IMR-90 (cell line): ENCODE measurements at regions not wholly inside any gene's neighbourhood (a gene's known extent, or its start where the extent isn't known, plus 50 kb on each side); places are given as distances from the start of the nearest gene placed in this dataset.

Source experiments
- ATAC-seq: fragments of 200-7000 bp; cut with Tn5 transposase; 2 replicates; pipeline ENCODE4 v1.9.1; 2020; ENCODE audit warnings: low read depth, mild to moderate bottlenecking, moderate library complexity
- BruUV-seq: library from RNA; stranded (reverse); fragments of 400-500 nt; replicated peaks from 2 replicates; lab custom pipeline; 2021; lab: Mats Ljungman, UMichigan
- CTCF ChIA-PET: fragments of 300-600 bp; formaldehyde crosslinking; extraction: SDS; loops from one replicate; lab custom pipeline; 2021; ENCODE audit warnings: antibody characterized with exemption; lab: Yijun Ruan, JAX
- POLR2A ChIA-PET: fragments of 300-600 bp; sonication (Branson Sonifier 250); formaldehyde crosslinking; loops from one replicate; lab custom pipeline; 2022; ENCODE audit warnings: antibody characterized with exemption; ENCODE audit not compliant: unreplicated experiment; lab: Charles Lee
- DNase-seq: peaks from one replicate; pipeline ENCODE4 v3.0.0; 2013
- H2AFZ ChIP-seq: replicated peaks from 2 replicates; pipeline ENCODE3; 2013; ENCODE audit warnings: low read length, mild to moderate bottlenecking; ENCODE audit not compliant: poor library complexity
- H2AK5ac ChIP-seq: 2 replicates; pipeline ENCODE4 v1.6.1; 2013; ENCODE audit warnings: low read depth, low read length, inconsistent platforms
- H2AK9ac ChIP-seq: replicated peaks from 2 replicates; pipeline ENCODE3; 2013; ENCODE audit warnings: mild to moderate bottlenecking, low read depth, low read length, moderate library complexity; ENCODE audit not compliant: poor library complexity
- H2BK120ac ChIP-seq: 2 replicates; pipeline ENCODE4 v1.6.1; 2013; ENCODE audit warnings: low read depth, low read length, inconsistent platforms
- H2BK15ac ChIP-seq: 3 replicates; pipeline ENCODE4 v1.6.1; 2013; ENCODE audit warnings: low read depth, low read length, inconsistent platforms
- H2BK20ac ChIP-seq: 2 replicates; pipeline ENCODE4 v1.6.1; 2013; ENCODE audit warnings: low read depth, mild to moderate bottlenecking, inconsistent platforms, low read length, moderate library complexity
- H2BK5ac ChIP-seq: 2 replicates; pipeline ENCODE4 v1.6.1; 2013; ENCODE audit warnings: mild to moderate bottlenecking, low read depth, low read length, inconsistent platforms; ENCODE audit not compliant: poor library complexity, severe bottlenecking
- H3K14ac ChIP-seq: replicated peaks from 2 replicates; pipeline ENCODE4 v1.6.1; 2013; ENCODE audit warnings: low read depth, low read length, inconsistent platforms
- H3K18ac ChIP-seq: 2 replicates; pipeline ENCODE4 v1.6.1; 2013; ENCODE audit warnings: low read depth, low read length, control low read depth
- H3K23ac ChIP-seq: 2 replicates; pipeline ENCODE4 v1.6.1; 2013; ENCODE audit warnings: low read depth, low read length, inconsistent platforms
- H3K27ac ChIP-seq: 2 replicates; pipeline ENCODE4 v1.5.1; 2013; ENCODE audit warnings: mild to moderate bottlenecking, control low read depth, low read length; ENCODE audit not compliant: insufficient read depth
- H3K27me3 ChIP-seq: 2 replicates; pipeline ENCODE4 v1.6.1; 2013; ENCODE audit warnings: low read length; ENCODE audit not compliant: control insufficient read depth, insufficient read depth
- H3K36me3 ChIP-seq: 2 replicates; pipeline ENCODE4 v1.6.1; 2013; ENCODE audit warnings: low read length, mixed read lengths; ENCODE audit not compliant: control insufficient read depth, insufficient read depth
- H3K4ac ChIP-seq: 2 replicates; pipeline ENCODE4 v1.6.1; 2013; ENCODE audit warnings: low read depth, low read length, inconsistent platforms
- H3K4me1 ChIP-seq: 2 replicates; pipeline ENCODE4 v1.6.1; 2013; ENCODE audit warnings: low read length, mixed read lengths; ENCODE audit not compliant: control insufficient read depth, insufficient read depth
- H3K4me2 ChIP-seq: 2 replicates; pipeline ENCODE4 v1.6.1; 2013; ENCODE audit warnings: low read depth, mild to moderate bottlenecking, control low read depth, low read length, moderate library complexity
- H3K4me3 ChIP-seq: 2 replicates; pipeline ENCODE4 v1.5.1; 2013; ENCODE audit warnings: low read depth, mild to moderate bottlenecking, control low read depth, low read length, moderate library complexity; ENCODE audit not compliant: insufficient read depth
- H3K56ac ChIP-seq: 2 replicates; pipeline ENCODE4 v1.6.1; 2013; ENCODE audit warnings: low read length, inconsistent platforms; ENCODE audit not compliant: insufficient read depth; ENCODE audit errors: extremely low read depth
- H3K79me1 ChIP-seq, 2 experiments: 2 replicates each; pipeline ENCODE4 v1.6.1; 2013; ENCODE audit warnings: low read length in 2 of 2, inconsistent platforms in 1 of 2, low read depth in 1 of 2
- H3K9ac ChIP-seq: 2 replicates; pipeline ENCODE4 v1.6.1; 2013; ENCODE audit warnings: low read depth, low read length, control low read depth
- H3K9me1 ChIP-seq: 2 replicates; pipeline ENCODE4 v1.6.1; 2013; ENCODE audit warnings: low read length, inconsistent platforms; ENCODE audit not compliant: insufficient read depth
- H3K9me3 ChIP-seq: 2 replicates; pipeline ENCODE4 v1.6.1; 2013; ENCODE audit warnings: low read length; ENCODE audit not compliant: control insufficient read depth, insufficient read depth
- H4K20me1 ChIP-seq: 2 replicates; pipeline ENCODE4 v1.6.1; 2013; ENCODE audit warnings: low read length, inconsistent platforms; ENCODE audit not compliant: insufficient read depth
- H4K5ac ChIP-seq: 2 replicates; pipeline ENCODE4 v1.6.1; 2013; ENCODE audit warnings: mild to moderate bottlenecking, low read depth, low read length, control low read depth
- H4K8ac ChIP-seq, 2 experiments: 2 replicates each; pipeline ENCODE4 v1.6.1; 2013; ENCODE audit warnings: low read depth in 2 of 2, low read length in 2 of 2, control low read depth in 1 of 2, inconsistent platforms in 1 of 2
- H4K91ac ChIP-seq: 2 replicates; pipeline ENCODE4 v1.6.1; 2013; ENCODE audit warnings: low read depth, low read length, inconsistent platforms; ENCODE audit not compliant: insufficient read depth
- BHLHE40 ChIP-seq: fragments of 150-350 bp; IDR thresholded peaks from 2 replicates; pipeline ENCODE4 v1.6.1; 2016; ENCODE audit warnings: mild to moderate bottlenecking, low read depth, low read length
- CEBPB ChIP-seq: IDR thresholded peaks from 2 replicates; pipeline ENCODE4 v1.6.1; 2012; ENCODE audit warnings: low read depth, low read length, improper control_type of control experiment
- CHD1 ChIP-seq: IDR thresholded peaks from 2 replicates; pipeline ENCODE4 v1.6.1; 2012; ENCODE audit warnings: low read depth, low read length, improper control_type of control experiment
- FOS ChIP-seq: fragments of 150-350 bp; IDR thresholded peaks from 2 replicates; pipeline ENCODE4 v1.6.1; 2016; ENCODE audit warnings: low read depth, low read length
- MAFK ChIP-seq: IDR thresholded peaks from 2 replicates; pipeline ENCODE4 v1.6.1; 2012; ENCODE audit warnings: low read depth, low read length, improper control_type of control experiment
- MAZ ChIP-seq: IDR thresholded peaks from 2 replicates; pipeline ENCODE4 v1.6.1; 2012; ENCODE audit warnings: low read depth, mild to moderate bottlenecking, low read length, improper control_type of control experiment, moderate library complexity, borderline replicate concordance
- MXI1 ChIP-seq: IDR thresholded peaks from 2 replicates; pipeline ENCODE4 v1.6.1; 2012; ENCODE audit warnings: low read depth, mild to moderate bottlenecking, low read length, moderate library complexity, borderline replicate concordance
- NFE2L2 ChIP-seq: fragments of 150-350 bp; IDR thresholded peaks from 2 replicates; pipeline ENCODE4 v1.6.1; 2016; ENCODE audit warnings: low read depth, mild to moderate bottlenecking, low read length
- POLR2A ChIP-seq: IDR thresholded peaks from 2 replicates; pipeline ENCODE4 v1.6.1; 2012; ENCODE audit warnings: mild to moderate bottlenecking, low read depth, low read length
- RAD21 ChIP-seq: IDR thresholded peaks from 2 replicates; pipeline ENCODE4 v1.6.1; 2012; ENCODE audit warnings: low read length, improper control_type of control experiment
- RCOR1 ChIP-seq: IDR thresholded peaks from 2 replicates; pipeline ENCODE4 v1.6.1; 2012; ENCODE audit warnings: mild to moderate bottlenecking, low read length, improper control_type of control experiment; ENCODE audit not compliant: insufficient replicate concordance
- RFX5 ChIP-seq: IDR thresholded peaks from 2 replicates; pipeline ENCODE4 v1.8.0; 2012; ENCODE audit warnings: low read depth, mild to moderate bottlenecking, low read length, moderate library complexity
- SMC3 ChIP-seq: fragments of 150-350 bp; IDR thresholded peaks from 2 replicates; pipeline ENCODE4 v1.6.1; 2016; ENCODE audit warnings: low read depth, mild to moderate bottlenecking, antibody characterized with exemption, low read length, moderate library complexity
- dilution Hi-C: fragments of 300-500 bp; cut with HindIII; formaldehyde crosslinking; loops from one replicate; pipeline ENCODE4 v1.14.3; 2018; ENCODE audit warnings: low sequenced_read_pairs; ENCODE audit not compliant: unreplicated experiment
- in situ Hi-C: fragments of 300-500 bp; cut with MboI; formaldehyde crosslinking; loops from 3 replicates; pipeline ENCODE4 v1.14.3; 2019; ENCODE audit warnings: low sequenced_read_pairs, inconsistent platforms, mixed read lengths
- intact Hi-C: fragments of 100-400 bp; cut with micrococcal nuclease; formaldehyde crosslinking; loops from 2 replicates; pipeline ENCODE4 v1.10.0; 2022
- TF ChIP-seq, protein P1 (sequence below): fragments of 150-350 bp; IDR thresholded peaks from 2 replicates; pipeline ENCODE4 v1.6.1; 2017; ENCODE audit warnings: mild to moderate bottlenecking, antibody characterized with exemption, low read length, low read depth
- TF ChIP-seq, protein P2 (sequence below): conservative IDR thresholded peaks from 2 replicates; pipeline ENCODE4 v1.5.1; 2012; ENCODE audit warnings: mild to moderate bottlenecking, low read depth, low read length, improper control_type of control experiment
- TF ChIP-seq, protein P3 (sequence below): fragments of 150-350 bp; IDR thresholded peaks from 2 replicates; pipeline ENCODE4 v1.6.1; 2016; ENCODE audit warnings: low read depth, mild to moderate bottlenecking, low read length, moderate library complexity, borderline replicate concordance

DNA sequence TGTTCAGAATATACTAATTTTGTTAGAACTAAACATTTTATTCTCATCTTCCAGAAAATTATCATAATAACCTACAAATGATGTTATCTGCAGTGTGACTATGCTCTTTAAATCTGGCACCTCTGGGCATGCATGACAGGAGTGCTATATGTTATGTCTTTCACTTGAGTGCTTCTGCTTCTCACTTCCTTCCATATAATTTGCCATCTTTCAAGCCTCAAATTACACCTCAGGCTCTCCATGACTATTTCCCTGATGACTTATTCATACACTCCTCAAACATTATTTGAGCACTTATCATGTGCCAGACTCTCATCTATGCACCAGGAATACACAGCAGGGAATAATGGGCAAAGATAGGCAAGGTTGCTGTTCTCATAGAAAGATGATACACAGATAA, 219.3 kb upstream of the POU2AF2 start:
- ATAC-seq: no peak
- H4K20me1 ChIP-seq: no peaks in the 10 kb centered on the region
- H3K9ac ChIP-seq: no peak overlapping the region
- no peak overlapping the region for H4K8ac ChIP-seq
- no peak overlapping the region for H2AFZ ChIP-seq
- no peak for DNase-seq
- H4K91ac ChIP-seq: no peak overlapping the region
- no peak overlapping the region for H3K23ac ChIP-seq
- dilution Hi-C loops (no loop called here), intact Hi-C loops (no loop called here), in situ Hi-C loops (no loop called here)
- ChIA-PET POLR2A (no interaction called here), CTCF (no interaction called here)
- H3K27ac ChIP-seq: no peak overlapping the region
- no peaks in the 10 kb centered on the region for H3K36me3 ChIP-seq
- H2BK120ac ChIP-seq: no peak overlapping the region
- no peak overlapping the region for H2BK20ac ChIP-seq
- no peaks in the 10 kb centered on the region for H3K9me1 ChIP-seq
- H2AK9ac ChIP-seq: no peak overlapping the region
- no peak overlapping the region for H3K4ac ChIP-seq
- H3K4me1 ChIP-seq: no peaks in the 10 kb centered on the region
- no peak for TF ChIP-seq NFE2L2
- no peak for TF ChIP-seq RCOR1
- TF ChIP-seq, protein P1, sequence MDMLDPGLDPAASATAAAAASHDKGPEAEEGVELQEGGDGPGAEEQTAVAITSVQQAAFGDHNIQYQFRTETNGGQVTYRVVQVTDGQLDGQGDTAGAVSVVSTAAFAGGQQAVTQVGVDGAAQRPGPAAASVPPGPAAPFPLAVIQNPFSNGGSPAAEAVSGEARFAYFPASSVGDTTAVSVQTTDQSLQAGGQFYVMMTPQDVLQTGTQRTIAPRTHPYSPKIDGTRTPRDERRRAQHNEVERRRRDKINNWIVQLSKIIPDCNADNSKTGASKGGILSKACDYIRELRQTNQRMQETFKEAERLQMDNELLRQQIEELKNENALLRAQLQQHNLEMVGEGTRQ: no peak
- TF ChIP-seq MAFK: no peak
- TF ChIP-seq FOS: no peak
- TF ChIP-seq, protein P2, sequence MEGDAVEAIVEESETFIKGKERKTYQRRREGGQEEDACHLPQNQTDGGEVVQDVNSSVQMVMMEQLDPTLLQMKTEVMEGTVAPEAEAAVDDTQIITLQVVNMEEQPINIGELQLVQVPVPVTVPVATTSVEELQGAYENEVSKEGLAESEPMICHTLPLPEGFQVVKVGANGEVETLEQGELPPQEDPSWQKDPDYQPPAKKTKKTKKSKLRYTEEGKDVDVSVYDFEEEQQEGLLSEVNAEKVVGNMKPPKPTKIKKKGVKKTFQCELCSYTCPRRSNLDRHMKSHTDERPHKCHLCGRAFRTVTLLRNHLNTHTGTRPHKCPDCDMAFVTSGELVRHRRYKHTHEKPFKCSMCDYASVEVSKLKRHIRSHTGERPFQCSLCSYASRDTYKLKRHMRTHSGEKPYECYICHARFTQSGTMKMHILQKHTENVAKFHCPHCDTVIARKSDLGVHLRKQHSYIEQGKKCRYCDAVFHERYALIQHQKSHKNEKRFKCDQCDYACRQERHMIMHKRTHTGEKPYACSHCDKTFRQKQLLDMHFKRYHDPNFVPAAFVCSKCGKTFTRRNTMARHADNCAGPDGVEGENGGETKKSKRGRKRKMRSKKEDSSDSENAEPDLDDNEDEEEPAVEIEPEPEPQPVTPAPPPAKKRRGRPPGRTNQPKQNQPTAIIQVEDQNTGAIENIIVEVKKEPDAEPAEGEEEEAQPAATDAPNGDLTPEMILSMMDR: no peak
- TF ChIP-seq CHD1: no peak
- TF ChIP-seq POLR2A: no peak
- no peak for TF ChIP-seq CEBPB
- no peak for TF ChIP-seq MXI1
- TF ChIP-seq, protein P3, sequence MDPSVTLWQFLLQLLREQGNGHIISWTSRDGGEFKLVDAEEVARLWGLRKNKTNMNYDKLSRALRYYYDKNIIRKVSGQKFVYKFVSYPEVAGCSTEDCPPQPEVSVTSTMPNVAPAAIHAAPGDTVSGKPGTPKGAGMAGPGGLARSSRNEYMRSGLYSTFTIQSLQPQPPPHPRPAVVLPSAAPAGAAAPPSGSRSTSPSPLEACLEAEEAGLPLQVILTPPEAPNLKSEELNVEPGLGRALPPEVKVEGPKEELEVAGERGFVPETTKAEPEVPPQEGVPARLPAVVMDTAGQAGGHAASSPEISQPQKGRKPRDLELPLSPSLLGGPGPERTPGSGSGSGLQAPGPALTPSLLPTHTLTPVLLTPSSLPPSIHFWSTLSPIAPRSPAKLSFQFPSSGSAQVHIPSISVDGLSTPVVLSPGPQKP: no peak
- no peak for TF ChIP-seq MAZ
- TF ChIP-seq RAD21: no peak
- TF ChIP-seq BHLHE40: no peak
- no peak for TF ChIP-seq SMC3
- TF ChIP-seq RFX5: no peak
- peaks cover 13% of the 10 kb centered on the region for H3K27me3 ChIP-seq
- H3K4me3 ChIP-seq: no peak overlapping the region
- H3K79me1 ChIP-seq: no peaks in the 10 kb centered on the region
- H2BK15ac ChIP-seq: no peak overlapping the region
- no peak overlapping the region for H3K4me2 ChIP-seq
- no TSS peak for BruUV-seq
- no peak overlapping the region for H3K18ac ChIP-seq
- peaks cover 2% of the 10 kb centered on the region; the same call in 1 of the 2 replicates for H3K9me3 ChIP-seq
- no peak overlapping the region for H2AK5ac ChIP-seq
- H3K14ac ChIP-seq: no peak overlapping the region
- H2BK5ac ChIP-seq: no peak overlapping the region
- no peak overlapping the region for H4K5ac ChIP-seq
- no peak overlapping the region for H3K56ac ChIP-seq
